ENCODE measurements at regions not wholly inside any gene's neighbourhood (a gene's known extent, or its start where the extent isn't known, plus 50 kb on each side); places are given as distances from the start of the nearest gene placed in this dataset.
"Not testable (repeated sequence)": the region's sequence is repeated elsewhere in the genome, so short reads cannot be mapped to it uniquely, and the experiment has no call there.

GRCh38 chr3:69665026-69665737 lies 74.1 kb upstream of the MITF start:
- Histone ChIP-seq H3K27me3 (ENCODE audit: control insufficient read depth, insufficient read depth, low read length) (no peaks in the 10 kb centered on the region), H3K9me3 (ENCODE audit: control insufficient read depth, insufficient read depth, low read depth, low read length) (peaks cover 5% of the 10 kb centered on the region; the same call in 1 of the 2 replicates), H3K4me3 (ENCODE audit: low read depth, low read length) (no peak overlapping the region), H3K36me3 (ENCODE audit: control insufficient read depth, insufficient read depth, low read length) (no peaks in the 10 kb centered on the region), H3K4me1 (ENCODE audit: control insufficient read depth, insufficient read depth, low read length) (peaks cover 4% of the 10 kb centered on the region; the same call in 1 of the 2 replicates), H3K27ac (ENCODE audit: low read depth, low read length) (no peak overlapping the region), H3K9ac (ENCODE audit: low read length) (no peak overlapping the region)

GRCh38 chr3:69660631-69661030 lies 78.6 kb upstream of the MITF start:
- no peak overlapping the region for H3K27ac ChIP-seq (ENCODE audit: low read depth, low read length)
- no peak overlapping the region for H3K4me3 ChIP-seq (ENCODE audit: low read depth, low read length)
- no peaks in the 10 kb centered on the region for H3K27me3 ChIP-seq (ENCODE audit: control insufficient read depth, insufficient read depth, low read length)
- H3K36me3 ChIP-seq (ENCODE audit: control insufficient read depth, insufficient read depth, low read length): no peaks in the 10 kb centered on the region
- peaks cover 4% of the 10 kb centered on the region; the same call in 1 of the 2 replicates for H3K4me1 ChIP-seq (ENCODE audit: control insufficient read depth, insufficient read depth, low read length)
- H3K9me3 ChIP-seq (ENCODE audit: control insufficient read depth, insufficient read depth, low read depth, low read length): peaks cover 8% of the 10 kb centered on the region; the same call in 1 of the 2 replicates
- no peak overlapping the region for H3K9ac ChIP-seq (ENCODE audit: low read length)

- H3K4me3 ChIP-seq (ENCODE audit: low read depth, low read length): no peak overlapping the region
- no peaks in the 10 kb centered on the region for H3K36me3 ChIP-seq (ENCODE audit: control insufficient read depth, insufficient read depth, low read length)
- no peaks in the 10 kb centered on the region for H3K27me3 ChIP-seq (ENCODE audit: control insufficient read depth, insufficient read depth, low read length)
- H3K9ac ChIP-seq (ENCODE audit: low read length): no peak overlapping the region
- no peaks in the 10 kb centered on the region; the same call in 1 of the 2 replicates for H3K4me1 ChIP-seq (ENCODE audit: control insufficient read depth, insufficient read depth, low read length)
- peaks cover 8% of the 10 kb centered on the region; the same call in 1 of the 2 replicates for H3K9me3 ChIP-seq (ENCODE audit: control insufficient read depth, insufficient read depth, low read depth, low read length)
- no peak overlapping the region for H3K27ac ChIP-seq (ENCODE audit: low read depth, low read length)
These were observed 79.9 kb upstream of the MITF start for GRCh38 chr3:69659180-69659910.

DNA sequence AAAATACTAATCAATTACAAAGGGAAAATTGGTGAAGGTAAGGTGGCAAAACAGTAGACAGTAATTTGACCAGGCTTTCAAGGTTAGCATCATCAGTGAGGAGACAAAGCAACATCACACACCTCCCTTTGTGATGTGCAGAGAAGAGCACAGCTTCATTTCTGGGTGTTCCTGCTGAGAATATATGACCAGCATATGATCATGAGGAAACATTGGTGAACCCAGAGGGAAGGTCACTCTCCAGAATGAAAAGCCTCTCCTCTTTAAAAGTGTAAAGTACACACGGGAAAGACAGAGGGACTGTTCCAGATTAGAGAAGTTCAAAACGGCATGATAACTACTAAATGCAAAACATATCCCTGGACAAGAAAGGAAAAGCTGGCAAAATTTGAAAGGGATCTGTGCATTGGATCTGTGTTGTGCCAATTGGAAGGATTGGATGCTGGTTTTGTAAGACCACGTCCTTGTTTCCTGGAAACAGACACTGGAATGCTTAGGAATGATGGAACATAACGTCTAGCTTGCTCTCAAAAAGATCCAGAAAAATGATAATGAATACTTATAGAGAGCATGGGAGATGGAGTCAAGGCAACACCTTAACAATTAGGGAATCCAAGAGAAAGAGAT lies 80.6 kb upstream of the MITF start:
- H3K9ac ChIP-seq (ENCODE audit: low read length): no peak overlapping the region
- H3K4me1 ChIP-seq (ENCODE audit: control insufficient read depth, insufficient read depth, low read length): no peaks in the 10 kb centered on the region; the same call in 1 of the 2 replicates
- no peaks in the 10 kb centered on the region for H3K36me3 ChIP-seq (ENCODE audit: control insufficient read depth, insufficient read depth, low read length)
- no peaks in the 10 kb centered on the region for H3K27me3 ChIP-seq (ENCODE audit: control insufficient read depth, insufficient read depth, low read length)
- no peak overlapping the region for H3K4me3 ChIP-seq (ENCODE audit: low read depth, low read length)
- H3K27ac ChIP-seq (ENCODE audit: low read depth, low read length): no peak overlapping the region
- peaks cover 8% of the 10 kb centered on the region; the same call in 1 of the 2 replicates for H3K9me3 ChIP-seq (ENCODE audit: control insufficient read depth, insufficient read depth, low read depth, low read length)

DNA sequence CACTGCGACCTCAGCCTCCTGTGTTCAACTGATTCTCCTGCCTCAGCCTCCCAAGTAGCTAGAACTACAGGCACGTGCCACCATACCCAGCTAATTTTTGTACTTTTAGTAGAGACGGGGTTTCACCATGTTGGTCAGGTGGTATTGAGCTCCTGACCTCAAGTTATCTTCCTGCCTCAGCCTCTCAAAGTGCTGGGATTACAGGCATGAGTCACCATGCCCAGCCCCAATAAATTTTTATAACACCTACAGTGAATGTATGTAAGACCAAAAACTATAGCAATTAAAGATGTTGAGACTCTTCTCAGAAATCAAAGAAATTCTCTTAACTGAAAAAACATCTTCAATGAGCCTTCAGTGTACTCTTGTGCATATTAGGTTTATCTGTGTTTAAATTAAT lies 82.2 kb upstream of the MITF start:
- H3K27ac ChIP-seq (ENCODE audit: low read depth, low read length); H3K9ac ChIP-seq (ENCODE audit: low read length); H3K4me3 ChIP-seq (ENCODE audit: low read depth, low read length); H3K27me3 ChIP-seq (ENCODE audit: control insufficient read depth, insufficient read depth, low read length); H3K4me1 ChIP-seq (ENCODE audit: control insufficient read depth, insufficient read depth, low read length); H3K9me3 ChIP-seq (ENCODE audit: control insufficient read depth, insufficient read depth, low read depth, low read length); H3K36me3 ChIP-seq (ENCODE audit: control insufficient read depth, insufficient read depth, low read length): not testable (repeated sequence)

- no peaks in the 10 kb centered on the region for H3K27me3 ChIP-seq (ENCODE audit: control insufficient read depth, insufficient read depth, low read length)
- no peak overlapping the region for H3K27ac ChIP-seq (ENCODE audit: low read depth, low read length)
- peaks cover 6% of the 10 kb centered on the region; the same call in 1 of the 2 replicates for H3K4me1 ChIP-seq (ENCODE audit: control insufficient read depth, insufficient read depth, low read length)
- no peak overlapping the region for H3K9ac ChIP-seq (ENCODE audit: low read length)
- H3K36me3 ChIP-seq (ENCODE audit: control insufficient read depth, insufficient read depth, low read length): no peaks in the 10 kb centered on the region
- H3K9me3 ChIP-seq (ENCODE audit: control insufficient read depth, insufficient read depth, low read depth, low read length): no peaks in the 10 kb centered on the region
- H3K4me3 ChIP-seq (ENCODE audit: low read depth, low read length): no peak overlapping the region
These were observed 87.5 kb upstream of the MITF start for GRCh38 chr3:69651765-69652164.

DNA sequence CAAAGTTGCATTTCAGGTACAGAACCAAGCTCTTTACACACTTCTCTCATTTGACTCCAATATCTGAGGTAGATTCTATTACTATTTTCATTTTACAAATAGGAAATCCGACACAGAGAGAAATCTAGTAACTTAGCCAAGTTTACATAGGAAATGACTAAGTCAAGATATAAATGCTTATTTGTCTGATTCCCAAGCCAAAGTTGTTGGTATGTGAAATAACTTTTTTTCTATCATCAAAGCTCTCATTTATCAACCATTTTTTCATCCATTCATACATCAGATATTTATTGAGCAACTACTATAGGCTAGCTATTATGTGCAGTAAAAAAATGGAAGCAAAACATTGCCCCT lies 89.2 kb upstream of the MITF start:
- Histone ChIP-seq H3K9me3 (ENCODE audit: control insufficient read depth, insufficient read depth, low read depth, low read length) (no peaks in the 10 kb centered on the region), H3K27ac (ENCODE audit: low read depth, low read length) (no peak overlapping the region), H3K27me3 (ENCODE audit: control insufficient read depth, insufficient read depth, low read length) (no peaks in the 10 kb centered on the region), H3K9ac (ENCODE audit: low read length) (no peak overlapping the region), H3K36me3 (ENCODE audit: control insufficient read depth, insufficient read depth, low read length) (no peaks in the 10 kb centered on the region), H3K4me1 (ENCODE audit: control insufficient read depth, insufficient read depth, low read length) (peaks cover 6% of the 10 kb centered on the region; the same call in 1 of the 2 replicates), H3K4me3 (ENCODE audit: low read depth, low read length) (no peak overlapping the region)

DNA sequence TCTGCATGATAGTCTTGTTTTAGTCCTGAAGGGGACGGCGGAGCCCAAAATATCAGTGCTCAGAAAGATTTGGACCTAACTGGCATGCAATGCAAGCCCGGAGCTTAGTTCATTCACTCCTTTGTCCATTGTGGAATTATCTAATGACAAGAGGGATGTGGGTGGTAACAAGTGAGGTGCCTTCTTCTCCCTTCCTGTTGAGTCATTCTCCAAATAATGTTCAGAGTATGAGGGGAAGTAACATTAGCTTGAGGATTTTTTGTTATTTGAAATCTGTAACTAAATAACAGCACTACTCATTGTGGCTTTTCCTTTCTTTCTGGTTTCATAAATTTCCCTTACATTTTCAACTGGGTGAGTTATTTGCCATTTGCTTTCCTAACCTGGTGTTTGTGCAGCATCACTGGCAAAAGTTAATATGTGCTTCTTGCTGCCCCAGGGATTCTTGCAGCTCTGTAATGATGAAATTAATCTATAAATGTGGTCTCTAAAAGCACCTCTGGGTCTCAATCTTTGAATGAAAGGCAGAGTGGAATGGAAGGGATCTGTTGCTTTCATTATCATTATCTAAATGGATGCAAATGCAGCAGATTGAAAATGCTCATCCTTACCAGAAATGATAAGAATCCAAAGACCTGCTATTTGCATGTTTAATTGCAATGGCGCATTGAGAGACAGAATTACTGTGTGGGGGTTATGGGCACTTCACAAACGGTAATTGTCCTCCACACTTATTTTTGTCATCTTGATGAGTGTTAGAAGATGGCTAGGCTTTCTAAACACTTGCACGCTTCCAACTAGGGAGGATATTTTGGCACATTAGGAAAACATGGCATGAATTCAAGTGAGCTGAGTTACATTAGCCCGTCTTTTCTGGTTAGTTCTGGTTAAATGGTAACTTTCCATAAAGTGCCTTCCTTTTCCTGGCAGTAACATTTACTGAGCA lies 89.9 kb upstream of the MITF start:
- no peak overlapping the region for H3K4me3 ChIP-seq (ENCODE audit: low read depth, low read length)
- H3K4me1 ChIP-seq (ENCODE audit: control insufficient read depth, insufficient read depth, low read length): peaks cover 6% of the 10 kb centered on the region; the same call in 1 of the 2 replicates
- H3K27ac ChIP-seq (ENCODE audit: low read depth, low read length): no peak overlapping the region
- no peak overlapping the region for H3K9ac ChIP-seq (ENCODE audit: low read length)
- H3K9me3 ChIP-seq (ENCODE audit: control insufficient read depth, insufficient read depth, low read depth, low read length): no peaks in the 10 kb centered on the region
- no peaks in the 10 kb centered on the region for H3K27me3 ChIP-seq (ENCODE audit: control insufficient read depth, insufficient read depth, low read length)
- H3K36me3 ChIP-seq (ENCODE audit: control insufficient read depth, insufficient read depth, low read length): no peaks in the 10 kb centered on the region

GRCh38 chr3:69648126-69648525 lies 91.1 kb upstream of the MITF start:
- no peaks in the 10 kb centered on the region for H3K9me3 ChIP-seq (ENCODE audit: control insufficient read depth, insufficient read depth, low read depth, low read length)
- H3K9ac ChIP-seq (ENCODE audit: low read length): no peak overlapping the region
- H3K4me3 ChIP-seq (ENCODE audit: low read depth, low read length): no peak overlapping the region
- no peaks in the 10 kb centered on the region for H3K27me3 ChIP-seq (ENCODE audit: control insufficient read depth, insufficient read depth, low read length)
- no peak overlapping the region for H3K27ac ChIP-seq (ENCODE audit: low read depth, low read length)
- no peaks in the 10 kb centered on the region for H3K36me3 ChIP-seq (ENCODE audit: control insufficient read depth, insufficient read depth, low read length)
- H3K4me1 ChIP-seq (ENCODE audit: control insufficient read depth, insufficient read depth, low read length): peaks cover 6% of the 10 kb centered on the region; the same call in 1 of the 2 replicates

GRCh38 chr3:69647511-69648110 lies 91.7 kb upstream of the MITF start:
- Histone ChIP-seq H3K36me3 (ENCODE audit: control insufficient read depth, insufficient read depth, low read length) (no peaks in the 10 kb centered on the region), H3K4me1 (ENCODE audit: control insufficient read depth, insufficient read depth, low read length) (peaks cover 6% of the 10 kb centered on the region; the same call in 1 of the 2 replicates), H3K4me3 (ENCODE audit: low read depth, low read length) (no peak overlapping the region), H3K9me3 (ENCODE audit: control insufficient read depth, insufficient read depth, low read depth, low read length) (no peaks in the 10 kb centered on the region), H3K27ac (ENCODE audit: low read depth, low read length) (no peak overlapping the region), H3K9ac (ENCODE audit: low read length) (no peak overlapping the region), H3K27me3 (ENCODE audit: control insufficient read depth, insufficient read depth, low read length) (no peaks in the 10 kb centered on the region)
